MM.1S (cell line): ENCODE measurements at regions not wholly inside any gene's neighbourhood (a gene's known extent, or its start where the extent isn't known, plus 50 kb on each side); places are given as distances from the start of the nearest gene placed in this dataset.

Experiments used
- CTCF ChIP-seq: fragments of 300-600 bp; sonication (generic); IDR thresholded peaks from 2 replicates; pipeline ENCODE4 v1.5.1; 2016; ENCODE audit warnings: antibody characterized with exemption, low read length, mixed read lengths
- EZH2phosphoT487 ChIP-seq: fragments of 300-600 bp; sonication (generic); IDR thresholded peaks from 2 replicates; pipeline ENCODE4 v1.6.1; 2018; ENCODE audit warnings: antibody characterized with exemption, low read length

GRCh38 chr2:189274361-189274760, 94.8 kb upstream of the COL5A2 start:
- TF ChIP-seq CTCF (no peak), EZH2phosphoT487 (no peak)
